MM.1S (cell line): ENCODE measurements at regions not wholly inside any gene's neighbourhood (a gene's known extent, or its start where the extent isn't known, plus 50 kb on each side); places are given as distances from the start of the nearest gene placed in this dataset.

Source experiments
- DNase-seq: peaks from one replicate; pipeline ENCODE4 v3.0.0-alpha.2; 2015
- H2AFZ ChIP-seq: fragments of 300-600 bp; sonication (generic); 2 replicates; pipeline ENCODE4 v1.6.0; 2016; ENCODE audit warnings: antibody characterized with exemption, low read length
- H3F3A ChIP-seq: fragments of 300-600 bp; sonication (generic); 2 replicates; pipeline ENCODE4 v1.6.1; 2016; ENCODE audit warnings: mild to moderate bottlenecking, antibody characterized with exemption, low read length, moderate library complexity, mixed read lengths; ENCODE audit not compliant: insufficient read depth
- H3K27ac ChIP-seq: fragments of 300-600 bp; sonication (generic); 2 replicates; pipeline ENCODE4 v1.5.1; 2016; ENCODE audit warnings: mild to moderate bottlenecking, low read length
- H3K27me3 ChIP-seq: fragments of 300-600 bp; sonication (generic); replicated peaks from 2 replicates; pipeline ENCODE4 v1.6.0; 2016; ENCODE audit warnings: low read length; ENCODE audit not compliant: insufficient read depth
- H3K36me3 ChIP-seq: fragments of 300-600 bp; sonication (generic); replicated peaks from 2 replicates; pipeline ENCODE4 v1.6.1; 2016; ENCODE audit warnings: mild to moderate bottlenecking, low read length, mixed read lengths; ENCODE audit not compliant: insufficient read depth
- H3K4me1 ChIP-seq: fragments of 300-600 bp; sonication (generic); 2 replicates; pipeline ENCODE4 v1.6.1; 2016; ENCODE audit warnings: low read length, mixed read lengths
- H3K4me2 ChIP-seq: fragments of 300-600 bp; sonication (generic); 2 replicates; pipeline ENCODE4 v1.6.0; 2016; ENCODE audit warnings: low read depth, low read length
- H3K4me3 ChIP-seq: fragments of 300-600 bp; sonication (generic); 2 replicates; pipeline ENCODE4 v1.5.1; 2016; ENCODE audit warnings: low read length, mixed read lengths
- H3K79me2 ChIP-seq: fragments of 300-600 bp; sonication (generic); 2 replicates; pipeline ENCODE4 v1.6.1; 2016; ENCODE audit warnings: mixed run types, low read length, mixed read lengths
- H3K9ac ChIP-seq: fragments of 300-600 bp; sonication (generic); 2 replicates; pipeline ENCODE4 v1.6.1; 2016; ENCODE audit warnings: low read length, mixed read lengths
- H3K9me2 ChIP-seq: fragments of 300-600 bp; sonication (generic); replicated peaks from 2 replicates; pipeline ENCODE4 v1.6.1; 2016; ENCODE audit warnings: mild to moderate bottlenecking, low read length, mixed read lengths; ENCODE audit not compliant: insufficient read depth
- H3K9me3 ChIP-seq: fragments of 300-600 bp; sonication (generic); replicated peaks from 2 replicates; pipeline ENCODE4 v1.6.1; 2016; ENCODE audit warnings: mild to moderate bottlenecking, low read length, mixed read lengths; ENCODE audit not compliant: insufficient read depth
- H4K20me1 ChIP-seq: fragments of 300-600 bp; sonication (generic); 2 replicates; pipeline ENCODE4 v1.6.1; 2016; ENCODE audit warnings: mild to moderate bottlenecking, low read length, moderate library complexity, mixed read lengths; ENCODE audit not compliant: insufficient read depth
- EZH2 ChIP-seq: fragments of 300-600 bp; sonication (generic); optimal IDR thresholded peaks from 2 replicates; pipeline ENCODE3; 2017; ENCODE audit warnings: low read depth, mild to moderate bottlenecking, antibody characterized with exemption, low read length, mixed read lengths
- EZH2phosphoT487 ChIP-seq: fragments of 300-600 bp; sonication (generic); IDR thresholded peaks from 2 replicates; pipeline ENCODE4 v1.6.1; 2018; ENCODE audit warnings: antibody characterized with exemption, low read length
- TF ChIP-seq, protein P1 (sequence below): fragments of 300-600 bp; sonication (generic); IDR thresholded peaks from 2 replicates; pipeline ENCODE4 v1.5.1; 2016; ENCODE audit warnings: antibody characterized with exemption, low read length, mixed read lengths

- no peak for DNase-seq
- Histone ChIP-seq H3K4me3 (no peak overlapping the region), H3K9me3 (no peaks in the 10 kb centered on the region), H3K79me2 (no peaks in the 10 kb centered on the region), H3K4me1 (no peaks in the 10 kb centered on the region), H3K9ac (no peak overlapping the region), H3F3A (no peaks in the 10 kb centered on the region), H3K4me2 (no peak overlapping the region), H3K27me3 (no peaks in the 10 kb centered on the region), H3K27ac (no peak overlapping the region), H4K20me1 (no peaks in the 10 kb centered on the region), H2AFZ (no peak overlapping the region), H3K36me3 (no peaks in the 10 kb centered on the region), H3K9me2 (no peaks in the 10 kb centered on the region)
- TF ChIP-seq, protein P1, sequence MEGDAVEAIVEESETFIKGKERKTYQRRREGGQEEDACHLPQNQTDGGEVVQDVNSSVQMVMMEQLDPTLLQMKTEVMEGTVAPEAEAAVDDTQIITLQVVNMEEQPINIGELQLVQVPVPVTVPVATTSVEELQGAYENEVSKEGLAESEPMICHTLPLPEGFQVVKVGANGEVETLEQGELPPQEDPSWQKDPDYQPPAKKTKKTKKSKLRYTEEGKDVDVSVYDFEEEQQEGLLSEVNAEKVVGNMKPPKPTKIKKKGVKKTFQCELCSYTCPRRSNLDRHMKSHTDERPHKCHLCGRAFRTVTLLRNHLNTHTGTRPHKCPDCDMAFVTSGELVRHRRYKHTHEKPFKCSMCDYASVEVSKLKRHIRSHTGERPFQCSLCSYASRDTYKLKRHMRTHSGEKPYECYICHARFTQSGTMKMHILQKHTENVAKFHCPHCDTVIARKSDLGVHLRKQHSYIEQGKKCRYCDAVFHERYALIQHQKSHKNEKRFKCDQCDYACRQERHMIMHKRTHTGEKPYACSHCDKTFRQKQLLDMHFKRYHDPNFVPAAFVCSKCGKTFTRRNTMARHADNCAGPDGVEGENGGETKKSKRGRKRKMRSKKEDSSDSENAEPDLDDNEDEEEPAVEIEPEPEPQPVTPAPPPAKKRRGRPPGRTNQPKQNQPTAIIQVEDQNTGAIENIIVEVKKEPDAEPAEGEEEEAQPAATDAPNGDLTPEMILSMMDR = no peak
- TF ChIP-seq EZH2 = no peak
- TF ChIP-seq EZH2phosphoT487 = no peak
Measured at GRCh38 chr18:73728657-73729056, 419.0 kb downstream of the FBXO15 start.

- H3K9me2 ChIP-seq = no peaks in the 10 kb centered on the region
- no peak overlapping the region for H3K4me3 ChIP-seq
- no peaks in the 10 kb centered on the region for H3K9me3 ChIP-seq
- H3K27ac ChIP-seq = no peak overlapping the region
- H3K79me2 ChIP-seq = no peaks in the 10 kb centered on the region
- no peak for DNase-seq
- H3K36me3 ChIP-seq = no peaks in the 10 kb centered on the region
- H3F3A ChIP-seq = no peaks in the 10 kb centered on the region
- TF ChIP-seq EZH2phosphoT487 = no peak
- TF ChIP-seq, protein P1 = no peak
- TF ChIP-seq EZH2 = no peak
- H3K4me1 ChIP-seq = no peaks in the 10 kb centered on the region
- H3K4me2 ChIP-seq = no peak overlapping the region
- no peak overlapping the region for H3K9ac ChIP-seq
- H2AFZ ChIP-seq = no peak overlapping the region
- no peaks in the 10 kb centered on the region for H3K27me3 ChIP-seq
- H4K20me1 ChIP-seq = no peaks in the 10 kb centered on the region
Measured at GRCh38 chr18:73724958-73725357, 422.7 kb downstream of the FBXO15 start.

GRCh38 chr18:73719611-73720010 lies 428.0 kb downstream of the FBXO15 start:
- H3K79me2 ChIP-seq = no peaks in the 10 kb centered on the region
- H2AFZ ChIP-seq = no peak overlapping the region
- no peaks in the 10 kb centered on the region for H3K9me2 ChIP-seq
- no peak overlapping the region for H3K27ac ChIP-seq
- DNase-seq = no peak
- H3K36me3 ChIP-seq = no peaks in the 10 kb centered on the region
- H3K27me3 ChIP-seq = no peaks in the 10 kb centered on the region
- no peaks in the 10 kb centered on the region for H3K4me1 ChIP-seq
- H3K4me3 ChIP-seq = no peak overlapping the region
- H4K20me1 ChIP-seq = no peaks in the 10 kb centered on the region
- H3K9ac ChIP-seq = no peak overlapping the region
- no peaks in the 10 kb centered on the region for H3K9me3 ChIP-seq
- no peaks in the 10 kb centered on the region for H3F3A ChIP-seq
- TF ChIP-seq, protein P1 = no peak
- TF ChIP-seq EZH2phosphoT487 (no peak), EZH2 (no peak)
- H3K4me2 ChIP-seq = no peak overlapping the region

GRCh38 chr18:73717570-73717969 lies 430.1 kb downstream of the FBXO15 start:
- Histone ChIP-seq H3K36me3 (no peaks in the 10 kb centered on the region), H4K20me1 (no peaks in the 10 kb centered on the region), H3K4me2 (no peak overlapping the region), H2AFZ (no peak overlapping the region), H3K9me3 (no peaks in the 10 kb centered on the region), H3K79me2 (no peaks in the 10 kb centered on the region), H3K27me3 (no peaks in the 10 kb centered on the region), H3K9me2 (no peaks in the 10 kb centered on the region), H3F3A (no peaks in the 10 kb centered on the region), H3K27ac (no peak overlapping the region), H3K4me3 (no peak overlapping the region), H3K4me1 (no peaks in the 10 kb centered on the region), H3K9ac (no peak overlapping the region)
- no peak for DNase-seq
- TF ChIP-seq EZH2phosphoT487 (no peak), EZH2 (no peak)
- TF ChIP-seq, protein P1 = no peak
